GM18505 (cell line): ENCODE measurements at regions not wholly inside any gene's neighbourhood (a gene's known extent, or its start where the extent isn't known, plus 50 kb on each side); places are given as distances from the start of the nearest gene placed in this dataset.

Source experiments
- ATAC-seq: cut with Tn5 transposase; IDR thresholded peaks from one replicate; pipeline ENCODE4 v1.9.1; 2021; ENCODE audit not compliant: unreplicated experiment
- POLR2A ChIP-seq: IDR thresholded peaks from 4 replicates; pipeline ENCODE4 v1.6.1; 2011; ENCODE audit warnings: borderline replicate concordance; ENCODE audit not compliant: insufficient read depth, insufficient read length; ENCODE audit errors: extremely low read depth

GRCh38 chr16:79510879-79511278 lies 89.7 kb downstream of the MAF start:
- ATAC-seq = no peak
- no peak for TF ChIP-seq POLR2A

- no peak for TF ChIP-seq POLR2A
- no peak for ATAC-seq
Observed at GRCh38 chr16:79509906-79510305, 90.6 kb downstream of the MAF start.

GRCh38 chr16:79509211-79509631 lies 91.3 kb downstream of the MAF start:
- no peak for TF ChIP-seq POLR2A
- ATAC-seq = no peak

GRCh38 chr16:79508294-79508693 lies 92.2 kb downstream of the MAF start:
- no peak for ATAC-seq
- no peak for TF ChIP-seq POLR2A

GRCh38 chr16:79505344-79505743 lies 95.2 kb downstream of the MAF start:
- TF ChIP-seq POLR2A = no peak
- ATAC-seq = no peak

GRCh38 chr16:79503511-79503910 lies 97.0 kb downstream of the MAF start:
- ATAC-seq = no peak

GRCh38 chr16:79501446-79501845 lies 99.1 kb downstream of the MAF start:
- TF ChIP-seq POLR2A = no peak
- ATAC-seq = no peak

More at GRCh38 chr16:79503511-79503910, 97.0 kb downstream of the MAF start:
- no peak for TF ChIP-seq POLR2A

- TF ChIP-seq POLR2A = no peak
- no peak for ATAC-seq
Observed at GRCh38 chr16:79500866-79501265, 99.7 kb downstream of the MAF start.

- TF ChIP-seq POLR2A = no peak
- ATAC-seq = no peak
Observed at GRCh38 chr16:79500286-79500685, 100.3 kb downstream of the MAF start.

- TF ChIP-seq POLR2A = no peak
- no peak for ATAC-seq
Observed at GRCh38 chr16:79498928-79499327, 101.6 kb downstream of the MAF start.

GRCh38 chr16:79497606-79498350 lies 102.8 kb downstream of the MAF start:
- ATAC-seq = no peak
- no peak for TF ChIP-seq POLR2A

- TF ChIP-seq POLR2A = no peak
- ATAC-seq = no peak
Observed at GRCh38 chr16:79493911-79494310, 106.6 kb downstream of the MAF start.

GRCh38 chr16:79492036-79492435 lies 108.5 kb downstream of the MAF start:
- TF ChIP-seq POLR2A = no peak
- ATAC-seq = no peak

- no peak for ATAC-seq
- no peak for TF ChIP-seq POLR2A
Observed at GRCh38 chr16:79485020-79485419, 115.5 kb downstream of the MAF start.
